ENCODE measurements at regions not wholly inside any gene's neighbourhood (a gene's known extent, or its start where the extent isn't known, plus 50 kb on each side); places are given as distances from the start of the nearest gene placed in this dataset.

DNA sequence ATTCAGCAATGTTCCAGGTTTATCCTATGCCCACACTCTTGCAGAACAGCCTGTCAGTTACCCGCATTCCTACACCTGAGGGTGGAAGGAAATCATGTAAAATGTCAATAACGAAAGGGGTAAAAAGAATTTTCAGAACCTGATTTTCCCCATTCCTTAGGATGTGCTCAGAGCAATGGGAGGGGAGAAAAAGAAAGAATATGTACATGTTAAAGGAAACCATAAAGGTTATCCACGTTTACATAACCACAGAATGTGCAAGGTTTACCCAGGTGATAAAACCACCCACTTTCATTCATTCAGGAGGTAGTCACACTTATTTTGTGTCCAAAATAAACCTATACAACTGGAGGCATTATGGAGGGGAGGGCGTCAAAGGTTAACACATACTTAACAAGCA is 335.5 kb downstream of the ZNF674 start:
- ChIA-PET CTCF (no interaction called here), POLR2A (no interaction called here)
- DNase-seq (ENCODE audit: low read depth in 1 of 2, low spot score in 1 of 2), result no peak
- H3K4me1 ChIP-seq, result peaks cover 29% of the 10 kb centered on the region
- no peaks in the 10 kb centered on the region for H3K9me3 ChIP-seq
- 0 out of 6 replicates have a peak overlapping the region, but pooled peaks have one; percentile 8 to 43 for H3K27ac ChIP-seq
- no peak for TF ChIP-seq NR3C1 (IDR thresholded peaks at IDR 0.05)
- TF ChIP-seq EP300 (IDR thresholded peaks at IDR 0.05), result no peak
- no peak for TF ChIP-seq KDM1A (IDR thresholded peaks at IDR 0.05; ENCODE audit: low read depth)
- TF ChIP-seq CEBPB (IDR thresholded peaks at IDR 0.05), result no peak
- no peak for TF ChIP-seq HEYL (CRISPR knock-in tag; IDR thresholded peaks at IDR 0.05)
- TF ChIP-seq EHF (CRISPR knock-in tag; IDR thresholded peaks at IDR 0.05), result no peak
- no peak for TF ChIP-seq MYC (IDR thresholded peaks at IDR 0.05; ENCODE audit: borderline replicate concordance, low read length)
- no peak for TF ChIP-seq SREBF2 (IDR thresholded peaks at IDR 0.05)
- no peak for TF ChIP-seq ZNF302 (CRISPR knock-in tag; IDR thresholded peaks at IDR 0.05)
- TF ChIP-seq ZC3H11A (IDR thresholded peaks at IDR 0.05), result no peak
- TF ChIP-seq JUNB (IDR thresholded peaks at IDR 0.05), result no peak
- TF ChIP-seq ATOH8 (CRISPR knock-in tag; IDR thresholded peaks at IDR 0.05; ENCODE audit: low read depth), result no peak
- TF ChIP-seq HOXB13 (CRISPR knock-in tag; IDR thresholded peaks at IDR 0.05; ENCODE audit: low read depth), result no peak
- TF ChIP-seq RARB (CRISPR knock-in tag; IDR thresholded peaks at IDR 0.05), result no peak
- TF ChIP-seq POLR2AphosphoS2 (conservative IDR thresholded peaks at IDR 0.05; ENCODE audit: low read length), result no peak
- TF ChIP-seq GATA3 (IDR thresholded peaks at IDR 0.05; ENCODE audit: borderline replicate concordance), result no peak
- ATAC-seq, result no peak
- H3K4me3 ChIP-seq, result no peak overlapping the region
- peak overlapping the region; percentile 58 for H3K4me2 ChIP-seq
- WGBS (ENCODE audit: missing lambda C conversion rate), result 26% methylated on average over 4 of the region's 4 CpGs
- no peak for FAIRE-seq

GRCh38 chrX:46209037-46209436 is 336.2 kb downstream of the ZNF674 start:
- H3K4me2 ChIP-seq, result peak overlapping the region; percentile 58; the same call in 2 of the 3 replicates
- no peak overlapping the region for H3K4me3 ChIP-seq
- no peak for TF ChIP-seq MAX (IDR thresholded peaks at IDR 0.05)
- TF ChIP-seq ESRRA (IDR thresholded peaks at IDR 0.05; ENCODE audit: borderline replicate concordance, low read length), result no peak
- no peak for TF ChIP-seq PHF8 (IDR thresholded peaks at IDR 0.05; ENCODE audit: borderline replicate concordance, low read depth)
- TF ChIP-seq TFCP2L1 (CRISPR knock-in tag; IDR thresholded peaks at IDR 0.05), result no peak
- TF ChIP-seq KDM1A (IDR thresholded peaks at IDR 0.05; ENCODE audit: low read depth), result no peak
- TF ChIP-seq GATA3 (IDR thresholded peaks at IDR 0.05; ENCODE audit: borderline replicate concordance), result no peak
- no peak for TF ChIP-seq JUNB (IDR thresholded peaks at IDR 0.05)
- H3K4me1 ChIP-seq, result peaks cover 36% of the 10 kb centered on the region
- ATAC-seq (no peak), FAIRE-seq (peak; percentile 51), DNase-seq (ENCODE audit: low read depth in 1 of 2, low spot score in 1 of 2) (no peak)
- 0 out of 6 replicates have a peak overlapping the region, but pooled peaks of 1 of the 2 experiments have one; percentile 4 for H3K27ac ChIP-seq
- POLR2A ChIA-PET, result no interaction called here
- no peaks in the 10 kb centered on the region for H3K9me3 ChIP-seq
- CTCF ChIA-PET, result no interaction called here

DNA sequence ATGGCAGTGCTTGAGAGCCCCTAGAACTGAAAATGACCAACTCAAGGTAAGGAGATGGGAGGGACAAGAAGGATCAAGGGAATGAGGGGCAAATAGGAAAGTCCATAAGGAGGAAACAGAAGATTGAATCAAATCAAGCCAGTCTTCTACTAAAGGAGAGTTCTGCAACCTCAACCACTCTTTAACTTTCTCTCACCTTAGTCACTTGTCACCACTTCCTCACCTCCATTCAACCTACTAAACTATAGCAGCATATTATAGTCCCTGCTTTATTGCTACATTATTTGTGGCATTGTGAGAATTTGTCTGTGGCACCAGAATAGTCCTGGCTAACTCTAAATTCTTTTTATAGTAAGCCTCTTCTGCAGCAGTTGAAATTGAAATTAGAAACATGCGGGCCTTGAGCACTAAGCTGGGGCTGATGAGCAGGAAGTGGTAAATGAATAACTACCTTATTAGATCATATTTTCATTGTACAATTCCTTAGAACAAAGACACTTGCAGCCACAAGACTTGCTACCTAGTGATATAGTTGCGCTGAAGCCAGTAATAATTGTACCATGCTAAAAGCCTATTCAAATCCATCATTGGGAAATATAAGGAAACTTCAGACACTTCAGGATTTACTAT is 336.9 kb downstream of the ZNF674 start:
- TF ChIP-seq FOXS1 (CRISPR knock-in tag; IDR thresholded peaks at IDR 0.05) (no peak), MYC (IDR thresholded peaks at IDR 0.05; ENCODE audit: borderline replicate concordance, low read length) (no peak), SMC3 (IDR thresholded peaks at IDR 0.05) (no peak), KDM5A (IDR thresholded peaks at IDR 0.05) (no peak)
- TF ChIP-seq, protein P1, sequence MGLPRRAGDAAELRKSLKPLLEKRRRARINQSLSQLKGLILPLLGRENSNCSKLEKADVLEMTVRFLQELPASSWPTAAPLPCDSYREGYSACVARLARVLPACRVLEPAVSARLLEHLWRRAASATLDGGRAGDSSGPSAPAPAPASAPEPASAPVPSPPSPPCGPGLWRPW (IDR thresholded peaks at IDR 0.05), result no peak
- TF ChIP-seq, protein P2, sequence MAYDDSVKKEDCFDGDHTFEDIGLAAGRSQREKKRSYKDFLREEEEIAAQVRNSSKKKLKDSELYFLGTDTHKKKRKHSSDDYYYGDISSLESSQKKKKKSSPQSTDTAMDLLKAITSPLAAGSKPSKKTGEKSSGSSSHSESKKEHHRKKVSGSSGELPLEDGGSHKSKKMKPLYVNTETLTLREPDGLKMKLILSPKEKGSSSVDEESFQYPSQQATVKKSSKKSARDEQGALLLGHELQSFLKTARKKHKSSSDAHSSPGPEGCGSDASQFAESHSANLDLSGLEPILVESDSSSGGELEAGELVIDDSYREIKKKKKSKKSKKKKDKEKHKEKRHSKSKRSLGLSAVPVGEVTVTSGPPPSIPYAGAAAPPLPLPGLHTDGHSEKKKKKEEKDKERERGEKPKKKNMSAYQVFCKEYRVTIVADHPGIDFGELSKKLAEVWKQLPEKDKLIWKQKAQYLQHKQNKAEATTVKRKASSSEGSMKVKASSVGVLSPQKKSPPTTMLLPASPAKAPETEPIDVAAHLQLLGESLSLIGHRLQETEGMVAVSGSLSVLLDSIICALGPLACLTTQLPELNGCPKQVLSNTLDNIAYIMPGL (CRISPR knock-in tag; IDR thresholded peaks at IDR 0.05; ENCODE audit: borderline replicate concordance), result no peak
- H3K9me3 ChIP-seq, result no peaks in the 10 kb centered on the region
- no peak for DNase-seq (ENCODE audit: low read depth in 1 of 2, low spot score in 1 of 2)
- H3K4me3 ChIP-seq, result no peak overlapping the region
- no peak for ATAC-seq
- peak overlapping the region; percentile 17 to 45; a peak in 4 of 6 replicates for H3K27ac ChIP-seq
- FAIRE-seq, result peak; percentile 67
- peak overlapping the region; percentile 58 for H3K4me2 ChIP-seq
- CTCF ChIA-PET, result no interaction called here
- POLR2A ChIA-PET, result no interaction called here
- H3K4me1 ChIP-seq, result peaks cover 41% of the 10 kb centered on the region
- WGBS (ENCODE audit: missing lambda C conversion rate), result 64% methylated on average over 2 of the region's 2 CpGs
